Body of pancreas (tissue), 4 donors: ENCODE measurements at regions not wholly inside any gene's neighbourhood (a gene's known extent, or its start where the extent isn't known, plus 50 kb on each side); places are given as distances from the start of the nearest gene placed in this dataset.
"Not testable (repeated sequence)": the region's sequence is repeated elsewhere in the genome, so short reads cannot be mapped to it uniquely, and the experiment has no call there.

Source experiments
- ATAC-seq: fragments of 150-250 bp; one replicate; pipeline ENCODE4 v1.9.1; 2016
- DNase-seq, 4 donors: peaks; one replicate each; pipeline ENCODE4 v3.0.0-alpha.2; 2019
- H3K27ac ChIP-seq, 4 donors: fragments of 200-600 bp; sonication (generic); 1 replicate in 3 of 4; 2 replicates in 1 of 4; pipeline versions ENCODE4 v1.5.1 to v1.6.1; 2016 to 2019; ENCODE audit warnings: mild to moderate bottlenecking in 1 of 4, mixed read lengths in 1 of 4, moderate library complexity in 1 of 4
- H3K27me3 ChIP-seq, 2 donors: fragments of 200-600 bp; sonication (generic); one replicate each; pipeline ENCODE4 v1.6.0; 2016; ENCODE audit warnings: mild to moderate bottlenecking in 1 of 2
- H3K36me3 ChIP-seq, 2 donors: fragments of 200-600 bp; sonication (generic); replicated peaks in 1 of 2; 2 replicates each; pipeline ENCODE4 v1.5.1; 2016; ENCODE audit warnings: low read depth in 2 of 2; ENCODE audit not compliant: insufficient read depth in 1 of 2
- H3K4me1 ChIP-seq: fragments of 200-600 bp; sonication (generic); one replicate; pipeline ENCODE4 v1.6.0; 2016
- H3K4me3 ChIP-seq, 2 donors: fragments of 200-600 bp; sonication (generic); 1 replicate in 1 of 2; 2 replicates in 1 of 2; pipeline ENCODE4 v1.5.1; 2016 to 2019
- H3K9me3 ChIP-seq, 3 donors: fragments of 200-600 bp; sonication (generic); 1 replicate in 2 of 3; 2 replicates in 1 of 3; pipeline ENCODE4 v1.5.1; 2016
- CTCF ChIP-seq, 7 experiments: fragments of 450-650 bp in 4 of 7; fragments of 200-600 bp in 3 of 7; sonication (generic) in 3 of 7; IDR thresholded peaks; one replicate each; pipeline ENCODE4 v1.5.1; 2016 to 2019; ENCODE audit warnings: antibody characterized with exemption in 7 of 7
- POLR2A ChIP-seq, 3 donors: fragments of 450-650 bp; IDR thresholded peaks; one replicate each; pipeline ENCODE4 v1.6.1; 2016; ENCODE audit warnings: antibody characterized with exemption in 3 of 3, mild to moderate bottlenecking in 2 of 3
- WGBS, 2 donors: methylation state at CpG; one replicate each; pipeline ENCODE4 v1.1.5; 2017; 5-methylcytosine and 5-hydroxymethylcytosine counted together
- intact Hi-C: fragments of 100-400 bp; cut with DNase I; formaldehyde crosslinking; loops from one replicate; pipeline ENCODE4 v1.15.1; 2023

DNA sequence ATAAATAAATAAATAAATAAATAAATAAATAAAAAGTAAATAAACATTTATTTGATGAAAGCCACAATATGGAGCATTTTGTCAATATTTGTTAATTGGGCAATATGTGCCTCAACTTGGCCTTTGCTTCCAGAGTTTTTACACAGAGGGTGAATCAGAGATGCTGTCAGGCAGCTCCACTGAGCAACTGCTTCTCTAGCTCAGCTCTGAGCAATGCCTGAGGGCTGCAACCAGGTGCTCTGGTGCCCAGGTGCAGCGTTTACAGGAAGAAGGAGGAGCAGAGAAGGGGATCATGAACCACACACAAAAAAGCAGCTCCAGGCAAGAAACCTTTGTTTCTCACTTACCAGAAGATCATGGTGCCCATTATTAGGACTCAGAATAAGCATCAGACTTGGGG, 876.2 kb upstream of the AUTS2 start:
- Histone ChIP-seq H3K27ac (no peak overlapping the region), H3K4me1 (no peaks in the 10 kb centered on the region), H3K36me3 (no peaks in the 10 kb centered on the region), H3K27me3 (no peaks in the 10 kb centered on the region), H3K9me3 (no peaks in the 10 kb centered on the region), H3K4me3 (no peak overlapping the region)
- 54 to 92% methylated on average over 1 of the region's 1 CpG for WGBS, 2 donors
- intact Hi-C loops, result no loop called here
- TF ChIP-seq CTCF (IDR thresholded peaks at IDR 0.05), result no peak
- no peak for TF ChIP-seq POLR2A (IDR thresholded peaks at IDR 0.05)
- ATAC-seq (no peak), DNase-seq (no peak)

- no peaks in the 10 kb centered on the region for H3K9me3 ChIP-seq
- no peak overlapping the region for H3K27ac ChIP-seq
- intact Hi-C loops, result no loop called here
- 53 to 65% methylated on average over 6 of the region's 6 CpGs for WGBS, 2 donors
- no peaks in the 10 kb centered on the region for H3K36me3 ChIP-seq
- peaks cover under 1% of the 10 kb centered on the region for H3K4me1 ChIP-seq
- H3K4me3 ChIP-seq, result no peak overlapping the region
- TF ChIP-seq POLR2A (IDR thresholded peaks at IDR 0.05), result no peak
- no peak for TF ChIP-seq CTCF (IDR thresholded peaks at IDR 0.05)
- no peak for ATAC-seq
- DNase-seq, result no peak
- H3K27me3 ChIP-seq, result no peaks in the 10 kb centered on the region
Observed at GRCh38 chr7:68724965-68725364, 873.3 kb upstream of the AUTS2 start.

GRCh38 chr7:68725843-68726785, 872.2 kb upstream of the AUTS2 start:
- no peak for DNase-seq
- intact Hi-C loops, result no loop called here
- H3K36me3 ChIP-seq, result no peaks in the 10 kb centered on the region
- 83 to 84% methylated on average over 12 of the region's 12 CpGs for WGBS, 2 donors
- no peak overlapping the region for H3K4me3 ChIP-seq
- ATAC-seq, result no peak
- no peaks in the 10 kb centered on the region for H3K9me3 ChIP-seq
- H3K27ac ChIP-seq, result no peak overlapping the region
- H3K27me3 ChIP-seq, result no peaks in the 10 kb centered on the region
- peaks cover 12% of the 10 kb centered on the region for H3K4me1 ChIP-seq
- TF ChIP-seq POLR2A (IDR thresholded peaks at IDR 0.05) (no peak), CTCF (IDR thresholded peaks at IDR 0.05) (no peak)

DNA sequence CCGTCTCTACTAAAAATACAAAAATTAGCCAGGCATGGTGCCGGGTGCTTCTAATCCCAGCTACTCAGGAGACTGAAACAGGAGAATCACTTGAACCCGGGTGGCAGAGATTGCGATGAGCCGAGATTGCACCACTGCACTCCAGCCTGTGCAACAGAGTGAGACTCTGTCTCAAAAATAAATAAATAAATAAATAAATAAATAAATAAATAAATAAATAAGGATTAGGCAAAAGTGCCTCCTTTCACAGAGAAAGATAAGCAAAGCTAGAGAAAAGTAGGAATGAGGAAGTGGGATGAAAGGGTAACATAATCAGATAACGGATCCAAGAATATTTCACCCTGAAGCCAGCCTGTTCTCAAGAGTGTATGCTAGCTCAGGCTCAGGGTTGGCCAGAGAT, 869.6 kb upstream of the AUTS2 start:
- H3K36me3 ChIP-seq, H3K27ac ChIP-seq, DNase-seq, ATAC-seq, H3K27me3 ChIP-seq, intact Hi-C loops, H3K4me3 ChIP-seq, H3K9me3 ChIP-seq: not testable (repeated sequence)
- peaks cover 32% of the 10 kb centered on the region for H3K4me1 ChIP-seq
- WGBS, 2 donors, result 79 to 81% methylated on average over 6 of the region's 6 CpGs

- intact Hi-C loops, result no loop called here
- 76 to 83% methylated on average over 7 of the region's 7 CpGs for WGBS, 2 donors
- TF ChIP-seq CTCF (IDR thresholded peaks at IDR 0.05) (no peak), POLR2A (IDR thresholded peaks at IDR 0.05) (no peak)
Observed at GRCh38 chr7:68729371-68729770, 868.9 kb upstream of the AUTS2 start.

More at GRCh38 chr7:68729371-68729770, 868.9 kb upstream of the AUTS2 start:
- Histone ChIP-seq H3K36me3 (no peaks in the 10 kb centered on the region), H3K4me1 (peaks cover 33% of the 10 kb centered on the region), H3K9me3 (no peaks in the 10 kb centered on the region), H3K27me3 (no peaks in the 10 kb centered on the region), H3K4me3 (no peak overlapping the region), H3K27ac (no peak overlapping the region)
- no peak for DNase-seq
- no peak for ATAC-seq
